ENCODE measurements at regions not wholly inside any gene's neighbourhood (a gene's known extent, or its start where the extent isn't known, plus 50 kb on each side); places are given as distances from the start of the nearest gene placed in this dataset.

GRCh38 chr2:9707611-9708160 lies 76.9 kb upstream of the YWHAQ start:
- POLR2A ChIA-PET = no interaction called here
- Histone ChIP-seq H3K4me3 (ENCODE audit: low read depth in 2 of 2, low read length in 2 of 2) (no peak overlapping the region), H3K4me1 (ENCODE audit: control insufficient read depth, insufficient read depth, low read length) (peaks cover 11% of the 10 kb centered on the region), H3K27ac (ENCODE audit: low read length) (no peak overlapping the region), H3K27me3 (ENCODE audit: control insufficient read depth, insufficient read depth, low read length) (no peaks in the 10 kb centered on the region), H3K9me3 (ENCODE audit: control insufficient read depth, insufficient read depth, low read depth, low read length) (no peaks in the 10 kb centered on the region), H3K36me3 (ENCODE audit: control insufficient read depth, insufficient read depth, low read length) (no peaks in the 10 kb centered on the region)
- ATAC-seq (no peak), DNase-seq (ENCODE audit: low read depth, low spot score) (no peak)
- in situ Hi-C loops (cut with HindIII; ENCODE audit: low pct_unique_long_range_greater_than_20kb, low sequenced_read_pairs) (no loop called here), intact Hi-C loops (cut with micrococcal nuclease; ENCODE audit: unreplicated experiment) (no loop called here)
- CTCF ChIA-PET = interaction anchor here (0.7 to 0.8 kb wide), 2 partner anchors 13 to 42 kb away, joined by 4 to 5 read pairs; no protein-coding TSS in a partner anchor
- BruUV-seq (replicated peaks) = no TSS peak
- TF ChIP-seq TCF7L2 (IDR thresholded peaks at IDR 0.05; ENCODE audit: low read depth, low read length) = no peak
- no peak for TF ChIP-seq POLR2AphosphoS5 (IDR thresholded peaks at IDR 0.05; ENCODE audit: low read depth, low read length)
- TF ChIP-seq, protein P1, sequence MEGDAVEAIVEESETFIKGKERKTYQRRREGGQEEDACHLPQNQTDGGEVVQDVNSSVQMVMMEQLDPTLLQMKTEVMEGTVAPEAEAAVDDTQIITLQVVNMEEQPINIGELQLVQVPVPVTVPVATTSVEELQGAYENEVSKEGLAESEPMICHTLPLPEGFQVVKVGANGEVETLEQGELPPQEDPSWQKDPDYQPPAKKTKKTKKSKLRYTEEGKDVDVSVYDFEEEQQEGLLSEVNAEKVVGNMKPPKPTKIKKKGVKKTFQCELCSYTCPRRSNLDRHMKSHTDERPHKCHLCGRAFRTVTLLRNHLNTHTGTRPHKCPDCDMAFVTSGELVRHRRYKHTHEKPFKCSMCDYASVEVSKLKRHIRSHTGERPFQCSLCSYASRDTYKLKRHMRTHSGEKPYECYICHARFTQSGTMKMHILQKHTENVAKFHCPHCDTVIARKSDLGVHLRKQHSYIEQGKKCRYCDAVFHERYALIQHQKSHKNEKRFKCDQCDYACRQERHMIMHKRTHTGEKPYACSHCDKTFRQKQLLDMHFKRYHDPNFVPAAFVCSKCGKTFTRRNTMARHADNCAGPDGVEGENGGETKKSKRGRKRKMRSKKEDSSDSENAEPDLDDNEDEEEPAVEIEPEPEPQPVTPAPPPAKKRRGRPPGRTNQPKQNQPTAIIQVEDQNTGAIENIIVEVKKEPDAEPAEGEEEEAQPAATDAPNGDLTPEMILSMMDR (IDR thresholded peaks at IDR 0.05) = no peak
- no peak for TF ChIP-seq SIN3A (IDR thresholded peaks at IDR 0.05; ENCODE audit: borderline replicate concordance, insufficient read depth, low read depth, low read length)
- no peak for TF ChIP-seq REST (IDR thresholded peaks at IDR 0.05; ENCODE audit: insufficient read depth in 1 of 2, low read depth in 2 of 2, low read length in 1 of 2)

DNA sequence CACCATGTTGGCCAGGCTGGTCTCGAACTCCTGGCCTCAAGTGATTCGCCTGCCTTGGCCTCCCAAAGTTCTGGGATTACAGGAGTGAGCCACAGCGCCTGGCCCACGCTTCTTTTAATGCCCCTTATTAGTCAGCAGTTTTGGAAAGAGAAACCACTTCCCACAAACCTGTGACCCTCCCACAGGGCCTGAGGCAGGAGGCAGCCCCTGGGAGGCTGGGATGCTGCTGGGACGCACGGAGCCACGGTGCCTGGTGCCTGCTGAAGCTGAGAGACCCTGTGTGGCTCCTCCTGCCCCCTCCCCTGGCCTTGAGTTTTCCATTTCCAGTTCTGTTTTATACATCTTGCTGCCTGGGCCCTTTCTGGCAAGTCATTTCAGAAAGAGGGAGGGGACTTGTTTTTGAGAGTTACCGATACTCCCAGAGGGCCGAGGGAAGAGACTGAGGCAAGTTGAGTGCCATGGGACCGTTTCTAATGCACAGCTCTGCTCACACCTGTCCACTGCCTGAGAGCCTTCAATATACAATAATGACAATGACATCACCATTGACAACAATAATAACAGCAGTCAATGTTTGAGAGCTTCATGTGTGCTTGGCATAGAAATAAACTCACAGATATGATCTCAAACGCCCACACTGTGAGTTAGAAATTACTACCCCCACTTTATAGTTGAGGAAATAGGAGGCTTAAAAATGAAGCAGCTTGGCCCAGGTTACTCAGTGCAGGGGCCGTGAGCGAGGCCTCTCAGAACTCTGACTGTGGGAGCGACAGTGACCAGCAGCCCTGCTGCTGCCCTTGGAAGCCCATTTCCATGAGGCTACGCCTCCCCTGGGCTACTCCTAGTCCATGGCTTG lies 78.1 kb upstream of the YWHAQ start:
- H3K4me3 ChIP-seq (ENCODE audit: low read depth in 2 of 2, low read length in 2 of 2) = no peak overlapping the region
- ChIA-PET POLR2A (no interaction called here), CTCF (no interaction called here)
- no TSS peak for BruUV-seq (replicated peaks)
- in situ Hi-C loops (cut with HindIII; ENCODE audit: low pct_unique_long_range_greater_than_20kb, low sequenced_read_pairs) (no loop called here), intact Hi-C loops (cut with micrococcal nuclease; ENCODE audit: unreplicated experiment) (no loop called here)
- H3K36me3 ChIP-seq (ENCODE audit: control insufficient read depth, insufficient read depth, low read length) = no peaks in the 10 kb centered on the region
- DNase-seq (ENCODE audit: low read depth, low spot score) = no peak
- no peaks in the 10 kb centered on the region for H3K9me3 ChIP-seq (ENCODE audit: control insufficient read depth, insufficient read depth, low read depth, low read length)
- TF ChIP-seq POLR2AphosphoS5 (IDR thresholded peaks at IDR 0.05; ENCODE audit: low read depth, low read length) (no peak), SIN3A (IDR thresholded peaks at IDR 0.05; ENCODE audit: borderline replicate concordance, insufficient read depth, low read depth, low read length) (no peak), REST (IDR thresholded peaks at IDR 0.05; ENCODE audit: insufficient read depth in 1 of 2, low read depth in 2 of 2, low read length in 1 of 2) (no peak), TCF7L2 (IDR thresholded peaks at IDR 0.05; ENCODE audit: low read depth, low read length) (no peak)
- TF ChIP-seq, protein P1 (IDR thresholded peaks at IDR 0.05) = no peak
- no peaks in the 10 kb centered on the region for H3K27me3 ChIP-seq (ENCODE audit: control insufficient read depth, insufficient read depth, low read length)
- H3K27ac ChIP-seq (ENCODE audit: low read length) = no peak overlapping the region
- H3K4me1 ChIP-seq (ENCODE audit: control insufficient read depth, insufficient read depth, low read length) = peaks cover 4% of the 10 kb centered on the region
- ATAC-seq = no peak

Measured in Panc1 (cell line).